GM18868 (cell line): ENCODE measurements at regions not wholly inside any gene's neighbourhood (a gene's known extent, or its start where the extent isn't known, plus 50 kb on each side); places are given as distances from the start of the nearest gene placed in this dataset.
A peak's percentile ranks its signal among the peaks of the same experiment; 100 is the strongest.

Source experiments
- ATAC-seq: cut with Tn5 transposase; IDR thresholded peaks from one replicate; pipeline ENCODE4 v1.9.1; 2021; ENCODE audit warnings: mild to moderate bottlenecking, moderate library complexity; ENCODE audit not compliant: unreplicated experiment

DNA sequence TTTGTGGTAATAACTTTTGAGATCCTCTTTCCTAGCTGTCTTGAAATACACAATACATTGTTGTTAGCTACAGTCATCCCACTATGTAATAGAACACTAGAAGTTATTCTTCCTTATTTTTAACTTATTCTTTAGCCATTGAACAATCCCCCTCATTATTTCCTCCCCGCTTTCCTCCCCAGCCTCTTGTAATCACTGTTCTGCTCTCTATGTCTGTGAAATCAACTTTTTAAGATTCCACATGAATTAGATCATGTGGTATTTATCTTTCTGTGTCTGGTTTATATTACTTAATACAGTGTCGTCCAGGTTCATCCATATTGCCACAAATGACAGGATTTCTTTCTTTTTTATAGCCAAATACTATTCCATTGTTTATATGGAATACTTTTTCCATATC lies 72.9 kb downstream of the SLC10A2 start:
- no peak for ATAC-seq

DNA sequence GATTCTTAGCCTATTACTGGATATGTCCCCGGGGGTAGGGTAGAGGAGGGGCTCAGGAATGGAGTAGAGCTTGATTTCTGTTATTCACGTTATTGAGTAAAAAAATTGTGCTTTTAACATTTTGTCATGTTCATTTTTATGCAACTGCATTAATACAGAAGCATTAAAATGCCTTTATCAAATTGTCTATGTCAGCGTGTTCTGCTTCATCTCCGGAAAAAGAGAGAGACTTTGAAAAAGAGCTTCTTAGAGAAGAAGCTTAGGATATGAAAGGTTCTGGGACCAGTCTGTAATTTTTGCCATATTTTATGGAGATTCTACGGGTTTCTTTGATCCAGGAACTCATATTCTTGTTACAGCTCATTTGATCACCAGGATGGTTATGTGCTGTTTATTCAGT lies 82.0 kb downstream of the SLC10A2 start:
- ATAC-seq, result no peak

DNA sequence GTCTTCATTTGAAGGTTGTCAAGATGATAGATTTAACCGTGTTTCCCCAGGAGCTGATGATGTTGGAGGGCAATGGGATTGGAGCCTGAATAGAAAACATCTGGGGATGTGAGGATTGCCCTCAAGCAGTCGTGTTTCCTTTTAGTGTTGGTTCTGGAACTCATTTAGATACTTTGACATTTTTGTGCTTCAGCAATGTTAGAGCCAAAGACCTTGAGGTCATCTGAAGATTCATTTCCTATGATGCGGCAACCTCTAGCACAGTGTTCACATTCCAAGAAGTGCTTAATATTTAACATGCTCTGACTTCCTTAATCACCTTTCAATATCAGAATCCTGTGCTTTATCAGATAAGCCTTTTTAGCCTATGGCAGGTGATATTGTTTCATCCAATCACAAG lies 82.7 kb downstream of the SLC10A2 start:
- ATAC-seq, result no peak

DNA sequence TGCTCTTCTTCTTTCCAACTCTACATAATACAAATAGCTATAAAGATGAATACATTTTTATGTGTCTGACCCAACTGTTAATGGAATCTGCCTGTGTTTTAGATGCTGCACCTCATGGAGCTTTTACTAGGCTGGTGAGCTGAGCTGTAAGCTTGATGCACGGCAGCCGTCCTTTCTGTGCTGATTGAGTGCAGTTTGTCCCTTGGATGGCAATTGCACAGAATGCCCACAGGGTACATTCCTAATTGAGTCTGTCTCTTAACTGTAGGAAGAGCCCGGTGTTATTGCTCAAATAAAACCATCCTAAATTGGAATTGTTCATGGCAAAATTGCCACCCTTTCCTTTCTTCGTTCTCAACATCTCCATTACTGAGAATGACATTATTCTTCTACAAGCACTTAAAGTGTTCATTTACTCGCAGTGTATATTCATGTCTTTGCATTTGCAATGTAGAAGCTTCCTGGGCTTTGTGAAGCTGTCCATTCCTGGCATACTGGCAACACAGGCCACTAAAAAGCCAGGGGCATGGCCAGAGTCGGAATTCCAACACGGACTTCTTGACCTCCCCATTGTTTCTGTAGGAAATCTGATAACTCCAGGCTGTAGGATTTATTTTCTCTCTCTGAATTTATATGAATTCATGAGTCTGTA lies 85.8 kb downstream of the SLC10A2 start:
- no peak for ATAC-seq

DNA sequence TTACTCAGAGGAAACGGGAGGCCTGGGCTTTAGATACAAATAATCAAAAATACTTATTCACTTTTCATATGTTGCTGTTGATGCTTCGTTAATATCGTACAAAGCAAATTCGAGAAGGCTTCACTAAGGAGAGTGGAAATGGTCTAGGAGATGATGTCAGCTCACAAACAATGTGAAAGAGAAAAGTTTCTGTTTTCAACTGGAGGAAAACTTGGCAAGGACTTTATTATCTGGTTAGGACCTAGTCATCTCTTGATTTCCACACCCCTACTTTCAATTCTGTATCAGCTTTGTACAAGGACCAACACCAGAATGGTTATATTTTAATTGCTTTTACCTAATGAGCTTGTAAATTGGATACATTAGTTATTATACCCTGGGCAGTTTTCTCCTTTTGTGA lies 88.0 kb downstream of the SLC10A2 start:
- ATAC-seq, result peak; percentile 44

DNA sequence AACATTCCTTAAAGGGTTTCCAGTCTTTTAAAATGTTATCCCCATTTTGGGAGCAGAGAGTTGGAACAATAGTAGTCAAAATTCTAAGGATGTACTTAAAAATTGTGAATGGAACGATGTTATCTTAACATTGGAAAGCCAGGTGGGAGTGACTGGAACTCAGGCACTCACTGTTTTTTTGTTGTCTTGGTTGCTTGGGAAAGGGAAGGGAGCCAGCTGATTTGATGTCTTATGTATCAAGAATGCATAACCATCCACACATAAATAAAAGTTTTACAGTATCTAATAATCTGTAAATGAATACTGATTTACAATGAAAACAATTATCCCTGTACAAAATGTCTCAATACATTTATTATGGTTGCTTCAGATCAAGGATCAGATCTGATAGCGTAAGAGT lies 88.7 kb downstream of the SLC10A2 start:
- ATAC-seq, result no peak

DNA sequence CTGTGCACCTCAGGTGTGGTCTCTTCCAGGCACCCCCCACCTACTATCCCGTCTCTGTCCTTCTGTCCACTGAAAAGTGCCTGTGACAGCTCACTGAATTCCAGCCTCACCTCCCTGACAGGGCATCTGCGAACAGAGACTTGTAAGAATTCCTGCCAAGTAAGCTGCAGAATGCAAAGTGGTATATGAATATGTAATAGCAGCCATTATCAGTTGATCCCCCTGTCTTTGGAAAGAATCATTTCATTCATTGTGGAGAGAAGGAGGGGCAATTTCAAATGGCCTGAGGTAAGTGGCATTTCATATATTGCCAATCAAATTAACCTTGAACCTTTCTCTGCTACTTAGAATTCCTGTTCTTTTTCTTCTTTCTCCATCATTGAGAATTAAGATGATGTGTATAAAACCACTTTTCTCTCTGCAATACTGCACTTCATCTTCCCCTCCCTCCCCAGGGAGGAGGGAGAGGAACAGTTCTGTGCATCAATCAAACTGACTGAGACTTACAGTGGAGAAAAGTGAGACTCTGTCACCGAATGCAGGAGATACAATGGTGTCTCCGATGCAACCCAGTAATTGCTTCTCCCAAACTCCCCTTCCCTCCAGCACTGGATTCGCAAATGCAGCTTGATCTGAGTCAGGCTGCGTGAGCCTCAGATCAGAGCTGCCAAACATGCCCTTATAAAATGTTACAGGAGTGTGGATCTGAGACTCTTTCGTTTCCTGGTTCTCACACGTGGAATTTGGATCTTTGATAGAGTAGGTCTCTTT lies 91.7 kb downstream of the SLC10A2 start:
- ATAC-seq, result no peak

DNA sequence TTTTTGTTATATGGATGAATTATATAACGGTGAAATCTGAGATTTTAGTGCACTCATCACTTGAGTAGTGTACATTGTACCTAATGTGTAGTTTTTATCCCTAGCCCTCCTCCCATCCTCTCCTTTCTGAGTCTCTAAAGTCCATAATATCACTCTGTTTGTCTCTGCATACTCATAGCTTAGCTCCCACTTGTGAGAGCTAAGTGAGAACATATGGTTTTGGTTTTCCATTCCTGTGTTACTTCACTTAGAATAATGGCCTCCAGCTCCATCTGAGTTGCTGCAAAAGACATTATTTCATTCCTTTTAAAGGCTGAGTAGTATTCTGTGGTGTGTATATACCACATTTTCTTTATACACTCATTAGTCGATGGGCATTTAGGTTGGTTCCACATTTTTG lies 94.0 kb downstream of the SLC10A2 start:
- no peak for ATAC-seq

DNA sequence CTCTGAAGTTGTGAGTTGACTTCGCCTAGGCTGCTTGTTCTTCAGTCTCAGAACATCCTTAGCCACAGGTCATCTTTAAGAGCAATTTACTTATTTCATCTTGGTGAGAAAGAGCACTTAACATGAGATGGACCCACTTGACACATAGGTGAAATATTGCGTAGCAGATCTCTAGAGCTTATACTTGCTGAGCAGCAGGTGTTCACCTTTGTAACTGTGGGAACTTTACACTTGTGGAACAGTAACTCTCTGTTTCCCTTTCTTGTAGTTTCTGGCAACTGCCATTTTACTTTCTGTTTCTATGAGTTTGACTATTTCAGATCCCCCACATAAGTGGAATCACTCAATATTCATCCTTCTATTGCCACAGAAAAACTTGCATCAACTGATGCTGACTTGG lies 95.7 kb downstream of the SLC10A2 start:
- ATAC-seq, result peak; percentile 96

DNA sequence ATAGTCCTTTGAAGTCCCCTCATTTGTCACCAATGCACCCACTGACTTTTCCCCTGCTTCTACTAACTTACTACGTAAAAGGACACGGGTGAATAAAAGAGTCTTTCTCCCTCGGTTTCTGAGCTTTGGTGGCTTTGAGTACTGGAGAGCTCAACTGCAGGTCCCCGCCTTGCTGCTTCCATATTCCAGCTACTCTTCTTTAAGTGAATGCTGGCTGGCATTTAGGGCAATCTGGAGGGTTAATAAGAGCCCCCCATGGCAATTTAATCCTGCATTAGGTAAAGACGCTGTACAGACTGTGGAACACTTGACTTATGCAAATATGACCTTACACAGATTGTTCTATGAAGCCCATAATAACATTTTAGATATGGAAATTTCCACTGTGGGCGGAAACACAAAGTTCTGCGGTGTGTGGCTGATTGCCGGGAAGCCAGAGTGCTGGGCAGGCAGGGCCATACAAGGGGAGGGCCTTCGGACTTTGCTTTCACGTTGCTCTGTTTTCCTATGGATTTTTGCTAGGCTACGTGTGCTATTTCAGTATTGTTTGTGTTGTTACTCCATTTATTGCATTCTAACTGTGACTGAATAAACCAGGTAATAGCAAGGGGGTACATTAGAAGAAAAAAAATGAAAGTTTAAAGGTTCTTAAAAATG lies 97.5 kb downstream of the SLC10A2 start:
- peak; percentile 22 for ATAC-seq

DNA sequence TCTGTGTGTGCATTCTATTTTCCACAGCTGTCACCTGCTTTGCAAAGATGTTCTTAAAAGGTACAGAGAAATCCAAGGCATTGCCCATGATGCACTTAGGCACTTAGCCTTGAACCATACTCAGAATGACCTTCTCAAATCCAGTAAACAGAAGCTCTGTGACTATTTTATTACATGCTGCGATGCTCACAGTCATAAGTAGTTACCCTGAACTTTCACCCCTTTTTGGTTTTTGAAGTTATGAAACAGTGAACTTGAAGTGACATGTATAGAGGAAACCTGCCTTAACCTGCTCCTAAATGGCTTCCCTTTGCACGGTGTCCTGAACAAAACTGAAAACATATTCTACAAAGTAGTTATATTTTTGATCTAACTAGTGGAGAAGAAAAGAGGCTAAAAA lies 100.4 kb downstream of the SLC10A2 start:
- peak; percentile 17 for ATAC-seq

DNA sequence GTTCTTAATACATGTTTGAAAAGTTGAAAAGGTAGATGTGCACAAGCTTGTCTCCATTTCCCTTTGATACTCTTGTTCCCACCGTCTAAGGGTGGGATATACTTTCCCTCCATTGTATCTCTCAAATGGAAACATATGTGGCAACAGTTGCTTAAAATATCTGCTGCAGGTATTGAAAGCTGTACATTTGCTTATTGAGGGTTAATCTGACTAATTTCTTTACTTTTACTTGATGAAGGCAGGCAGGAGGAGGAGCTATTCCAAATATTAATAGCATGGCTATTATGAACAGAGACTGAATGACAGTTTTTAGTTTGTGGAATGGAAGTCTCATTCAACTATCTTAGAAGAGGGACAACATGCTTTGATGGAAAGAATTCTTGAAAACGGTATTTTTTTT lies 103.8 kb downstream of the SLC10A2 start:
- no peak for ATAC-seq

DNA sequence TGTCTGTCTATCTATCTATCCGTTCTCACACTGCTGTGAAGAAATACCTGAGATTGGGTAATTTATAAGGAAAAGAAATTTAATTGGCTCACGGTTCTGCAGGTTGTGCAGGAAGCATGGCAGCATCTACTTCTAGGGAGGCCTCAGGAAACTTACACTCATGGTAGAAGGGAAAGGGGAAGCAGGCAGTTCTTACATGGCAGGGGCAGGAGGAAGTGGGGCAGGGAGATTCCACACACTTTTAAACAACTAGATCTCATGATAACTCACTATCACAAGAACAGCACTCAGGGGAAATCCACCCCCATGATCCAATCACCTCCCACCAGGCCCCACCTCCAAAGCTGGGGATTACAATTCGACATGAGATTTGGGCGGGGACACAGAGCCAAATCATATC lies 105.3 kb downstream of the SLC10A2 start:
- peak; percentile 48 for ATAC-seq

DNA sequence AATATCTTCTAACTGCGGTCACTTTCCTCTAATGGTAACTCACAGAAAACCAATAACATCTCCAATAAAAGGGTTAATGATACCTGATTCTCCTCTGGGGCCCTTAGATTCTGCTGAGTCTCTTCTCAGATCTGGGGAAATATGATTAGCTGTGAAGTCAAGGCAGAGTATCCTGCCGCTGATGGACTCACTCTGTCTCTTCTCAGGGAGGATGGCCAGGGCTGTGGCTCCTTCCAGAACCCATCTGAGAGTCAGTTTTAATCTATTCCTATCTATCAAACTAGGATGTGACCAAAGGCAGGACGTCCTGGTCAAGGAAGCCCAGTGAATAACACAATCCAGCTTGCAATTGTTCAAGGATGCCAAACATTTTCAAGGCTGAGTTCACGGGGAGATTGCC lies 109.8 kb downstream of the SLC10A2 start:
- ATAC-seq, result no peak

DNA sequence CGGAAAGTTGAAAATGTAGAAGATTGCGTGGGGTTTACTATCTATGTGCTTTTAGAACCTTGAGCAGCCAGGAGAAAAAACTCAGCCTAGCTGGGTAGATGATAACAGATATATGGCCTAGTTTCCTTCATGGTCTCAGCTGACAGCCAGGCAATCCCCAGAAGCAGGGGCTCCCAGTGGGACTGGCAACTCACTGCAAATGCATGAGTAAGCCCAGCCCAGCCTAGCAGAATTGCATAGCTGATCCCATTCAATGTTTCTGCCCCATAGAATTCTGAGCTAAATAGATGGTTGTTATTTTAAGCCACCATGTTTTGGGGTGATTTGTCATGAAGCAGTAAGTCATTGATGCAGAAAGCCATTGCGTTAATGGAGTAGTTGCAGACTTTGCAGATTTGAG lies 108.5 kb downstream of the ERCC5 start:
- no peak for ATAC-seq

DNA sequence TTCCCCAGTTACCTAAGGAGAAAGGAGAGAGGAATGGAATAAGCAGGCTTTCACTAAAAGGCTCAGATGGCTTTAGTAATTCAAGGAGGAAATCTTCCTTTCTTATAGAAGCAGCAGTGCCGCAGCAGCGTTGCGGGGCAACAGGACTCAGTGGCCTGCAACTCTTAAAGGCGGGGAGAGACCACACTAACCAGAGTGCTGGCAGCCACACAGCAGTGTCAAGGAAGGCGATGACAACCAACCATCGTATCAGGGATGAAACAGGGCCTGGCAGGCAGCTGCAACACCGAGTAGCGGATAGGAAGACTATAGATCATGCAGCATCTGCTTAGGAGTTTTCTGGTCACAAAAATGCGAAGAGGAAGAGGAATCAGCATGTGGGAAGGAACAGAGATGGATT lies 106.0 kb downstream of the ERCC5 start:
- ATAC-seq, result no peak

DNA sequence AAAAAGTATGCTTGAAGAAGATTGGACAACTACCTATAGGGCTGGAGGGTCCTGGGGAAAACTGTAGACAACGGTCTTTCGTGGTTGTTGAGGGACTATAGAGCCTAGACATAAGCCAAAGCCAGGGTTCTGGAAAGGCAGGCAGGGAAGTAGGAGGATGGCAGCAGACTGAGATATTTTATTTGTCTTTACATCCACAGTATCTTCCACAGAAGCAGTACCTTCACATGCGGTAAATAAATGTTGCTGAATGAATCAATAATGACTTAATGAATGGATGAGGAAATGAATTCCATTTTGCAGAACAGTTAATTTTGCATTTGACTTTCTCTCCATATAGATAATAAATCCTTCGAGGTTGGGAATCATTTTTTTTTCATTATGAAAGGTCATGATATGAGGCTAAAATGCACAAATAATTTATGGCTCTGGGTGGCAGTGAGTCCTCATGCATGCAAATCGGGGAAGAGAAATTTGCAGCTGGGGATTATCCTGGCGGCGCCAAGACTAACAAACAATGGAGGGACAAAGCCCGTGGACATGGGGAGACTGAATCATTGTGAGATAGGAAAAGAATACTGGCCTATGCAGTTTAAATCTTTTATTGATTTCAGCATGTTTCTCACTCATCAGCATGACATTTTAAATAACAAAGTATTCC lies 102.0 kb downstream of the ERCC5 start:
- ATAC-seq, result no peak

DNA sequence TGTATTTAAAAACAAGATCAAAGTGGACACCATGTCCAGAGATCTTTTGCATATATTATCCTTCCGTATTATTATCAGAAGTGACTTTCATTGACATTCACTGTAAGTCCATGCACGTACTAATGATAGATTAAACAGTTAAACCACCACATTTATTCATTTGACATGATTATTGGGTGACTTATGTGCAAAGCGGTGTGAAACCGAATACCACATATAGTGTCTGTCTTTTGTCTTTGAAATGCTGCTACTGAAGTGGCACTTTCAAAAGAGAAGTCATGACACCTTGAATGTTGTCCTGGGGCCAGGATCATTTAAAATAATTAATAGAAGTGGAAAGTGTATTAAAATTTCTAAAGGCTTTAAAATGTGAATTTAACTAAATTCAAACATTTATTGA lies 100.1 kb downstream of the ERCC5 start:
- no peak for ATAC-seq

DNA sequence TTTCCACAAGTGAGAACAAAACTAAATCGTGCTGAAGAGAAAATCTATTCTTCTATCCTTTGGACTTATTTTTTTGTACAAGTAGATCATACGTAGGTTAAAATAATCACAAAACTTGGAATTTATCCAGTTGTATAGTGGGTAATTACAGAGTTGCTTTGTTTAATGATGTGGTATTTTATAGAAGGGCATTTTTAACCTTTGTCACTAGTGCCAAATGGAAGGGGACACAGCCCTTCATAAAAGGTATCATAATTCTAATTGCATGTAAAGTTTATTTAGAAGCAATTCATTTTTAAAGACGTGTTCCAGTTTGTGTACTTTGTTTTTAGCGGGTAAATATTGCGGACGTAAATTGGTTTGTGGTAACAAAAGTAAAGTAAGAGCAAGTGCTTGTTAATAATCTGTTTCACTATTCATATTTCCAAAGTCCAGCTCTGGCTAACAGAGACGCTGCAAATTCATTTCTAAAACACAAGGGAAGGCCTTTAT lies 99.5 kb downstream of the ERCC5 start:
- ATAC-seq, result no peak

DNA sequence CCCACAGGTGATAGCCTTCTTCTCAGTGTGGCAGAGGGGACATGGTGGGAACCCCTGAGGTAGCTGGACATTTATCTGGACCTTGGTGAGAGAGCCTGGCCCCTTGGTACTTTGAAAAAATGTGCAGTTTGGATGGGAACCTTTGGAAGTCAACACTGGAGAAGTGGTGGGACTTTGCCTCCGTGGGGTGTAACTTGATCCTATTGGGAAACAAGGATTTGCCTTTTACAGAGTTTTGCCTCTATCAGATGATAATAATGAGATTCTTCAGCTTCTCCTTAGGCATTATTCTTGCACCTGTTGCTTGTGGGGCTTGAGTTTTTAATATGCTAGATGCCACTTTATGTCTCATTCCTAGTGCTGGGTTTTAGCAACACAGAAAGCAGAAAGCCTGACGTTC lies 99.0 kb downstream of the ERCC5 start:
- ATAC-seq, result no peak

DNA sequence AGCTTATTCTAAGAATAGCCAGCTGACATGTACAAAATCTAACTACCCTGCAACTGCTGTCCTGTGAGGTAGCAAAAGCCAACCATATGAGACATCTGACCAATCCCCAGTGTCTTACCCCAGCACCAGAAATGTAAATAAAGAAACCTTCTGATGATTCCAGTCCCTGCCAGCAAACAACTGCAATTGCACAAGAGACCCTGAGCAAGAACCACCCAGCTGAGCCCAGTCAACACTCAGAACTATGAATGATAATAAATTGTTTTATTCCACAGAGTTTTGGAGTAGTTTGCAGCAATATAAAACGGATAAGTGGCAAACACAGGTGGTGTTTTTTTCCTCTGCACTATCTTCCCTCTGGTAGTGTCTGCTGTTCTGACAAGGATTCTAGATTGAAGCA lies 94.9 kb downstream of the ERCC5 start:
- ATAC-seq, result no peak

DNA sequence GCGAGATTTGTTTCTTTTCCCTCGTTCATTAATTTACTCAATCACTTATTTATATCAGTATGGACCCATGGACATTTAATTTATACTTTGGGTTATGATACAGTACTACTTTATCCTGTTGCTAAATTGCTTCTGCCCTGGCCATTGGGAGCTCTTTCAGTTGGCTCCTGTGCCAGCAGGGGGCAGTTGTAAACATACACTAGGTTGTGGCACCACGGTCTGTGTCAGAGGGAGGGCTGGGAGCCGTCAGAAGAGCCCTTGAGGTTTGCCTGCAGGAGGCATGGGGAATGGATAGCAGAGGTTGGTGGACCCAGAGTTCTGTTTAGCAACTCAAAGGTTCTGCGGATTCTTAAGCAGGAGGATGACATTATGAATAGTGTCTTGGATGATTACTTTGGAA lies 94.3 kb downstream of the ERCC5 start:
- no peak for ATAC-seq
